IPS-NIHi7 (cell line): ENCODE measurements at regions not wholly inside any gene's neighbourhood (a gene's known extent, or its start where the extent isn't known, plus 50 kb on each side); places are given as distances from the start of the nearest gene placed in this dataset.
A peak's percentile ranks its signal among the peaks of the same experiment; 100 is the strongest.
"Not testable (repeated sequence)": the region's sequence is repeated elsewhere in the genome, so short reads cannot be mapped to it uniquely, and the experiment has no call there.

ENCODE experiments used
- DNase-seq: peaks from one replicate; pipeline ENCODE4 v3.0.0; 2012; ENCODE audit warnings: mixed read lengths; ENCODE audit errors: extremely low spot score

GRCh38 chr14:88983755-88984154, 159.3 kb downstream of the TTC8 start:
- peak; percentile 51 for DNase-seq

DNA sequence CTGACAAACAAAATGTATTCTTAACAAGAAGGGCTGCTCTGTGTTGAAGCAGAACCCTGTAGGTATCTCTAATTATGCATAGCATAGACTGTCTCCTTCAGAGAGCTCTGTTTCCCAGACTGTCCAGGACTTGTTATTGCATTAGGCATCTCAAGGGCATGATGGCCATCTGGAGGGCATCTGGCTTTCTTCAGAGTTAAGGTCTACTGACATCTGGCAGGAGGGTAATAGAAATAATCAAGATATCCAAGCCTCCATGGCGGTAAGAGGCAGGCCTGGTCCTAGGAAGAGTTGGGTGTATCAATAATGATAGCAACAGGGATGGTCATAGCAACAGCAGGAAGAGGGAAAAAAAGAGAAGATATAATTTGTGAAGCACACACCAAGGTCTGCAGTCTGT, 161.2 kb downstream of the TTC8 start:
- DNase-seq, result no peak

GRCh38 chr14:88986146-88986841, 161.8 kb downstream of the TTC8 start:
- no peak for DNase-seq

GRCh38 chr14:88986908-88987307, 162.5 kb downstream of the TTC8 start:
- DNase-seq, result not testable (repeated sequence)

GRCh38 chr14:88987516-88987915, 163.1 kb downstream of the TTC8 start:
- no peak for DNase-seq

DNA sequence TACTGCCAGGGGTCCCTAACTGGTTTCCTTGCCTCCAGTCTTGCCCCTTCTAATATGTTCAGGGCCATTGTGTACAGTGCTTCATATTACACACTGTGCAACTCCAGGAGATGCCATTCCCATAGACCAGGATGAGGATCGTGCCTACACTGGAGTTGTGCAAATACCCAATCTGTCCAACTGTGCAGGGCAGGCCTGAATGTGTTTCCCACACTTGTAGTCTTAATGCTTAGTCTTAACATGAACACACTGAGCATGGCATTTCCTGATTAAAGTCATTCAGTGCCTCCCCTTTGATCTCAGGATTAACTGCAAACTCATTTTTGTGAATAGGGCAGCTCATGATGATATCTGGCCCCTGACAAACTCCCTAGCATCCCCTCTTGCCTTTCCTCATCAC, 165.5 kb downstream of the TTC8 start:
- no peak for DNase-seq

DNA sequence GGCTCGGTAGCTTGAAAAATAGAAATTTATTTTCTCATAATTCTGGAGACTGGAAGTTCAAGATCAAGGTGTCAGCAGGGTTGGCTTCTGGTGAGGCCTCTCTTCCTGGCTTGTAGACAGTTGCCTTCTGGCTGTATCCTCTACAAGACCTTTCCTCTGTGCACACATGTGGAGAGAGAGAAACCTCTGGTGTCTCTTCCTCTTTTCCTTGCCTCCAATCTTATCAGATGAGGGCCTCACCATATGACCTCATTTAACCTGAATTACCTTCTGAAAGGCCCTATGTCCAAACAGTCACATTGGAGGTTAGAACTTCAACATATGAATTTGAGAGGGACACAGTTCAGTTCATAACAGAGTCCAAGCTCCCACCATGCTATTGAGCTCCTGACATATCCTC, 166.4 kb downstream of the TTC8 start:
- DNase-seq, result no peak

- DNase-seq, result no peak
These were observed 167.6 kb downstream of the TTC8 start for GRCh38 chr14:88992011-88992410.

GRCh38 chr14:88993946-88994345, 169.5 kb downstream of the TTC8 start:
- no peak for DNase-seq

- DNase-seq, result no peak
These were observed 171.2 kb downstream of the TTC8 start for GRCh38 chr14:88995437-88996198.

DNA sequence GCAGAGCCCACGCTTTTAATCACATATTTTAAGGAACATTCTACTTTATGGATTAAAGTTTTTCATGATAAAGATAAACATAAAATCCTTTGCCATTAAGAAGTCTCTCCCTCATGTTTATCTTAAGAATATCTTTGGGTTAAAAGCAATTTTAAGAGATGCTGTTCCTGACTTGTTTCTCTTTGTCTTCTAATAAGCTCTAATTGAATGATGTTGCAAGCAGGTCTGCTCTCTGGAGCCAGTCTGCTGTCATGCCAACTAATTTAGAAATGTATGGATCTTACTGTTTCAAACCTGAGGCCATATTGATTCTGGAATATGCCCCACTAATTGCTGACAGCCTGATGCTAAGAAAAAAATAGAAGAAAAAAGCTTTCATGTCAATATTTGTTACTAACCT, 173.6 kb downstream of the TTC8 start:
- DNase-seq, result no peak

DNA sequence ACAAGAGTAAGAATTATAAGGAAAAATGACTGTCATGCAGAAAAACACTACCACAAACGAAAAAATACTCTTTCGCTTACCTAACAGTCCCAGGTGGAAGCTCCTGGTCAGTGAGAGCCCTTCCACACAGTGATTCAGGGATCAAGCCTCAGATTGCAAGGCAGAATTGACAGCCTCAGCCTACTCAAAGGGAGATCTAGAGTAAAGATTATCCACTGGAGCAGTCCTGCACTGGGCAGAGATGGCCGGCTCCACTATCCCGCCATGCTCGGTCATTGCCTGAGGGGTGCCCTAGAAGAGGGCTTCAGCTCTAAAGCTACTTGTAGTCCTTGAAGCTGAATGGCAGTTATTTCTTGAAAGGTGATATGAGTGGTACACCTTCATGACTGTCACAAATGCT, 174.7 kb downstream of the TTC8 start:
- no peak for DNase-seq

GRCh38 chr14:89000007-89000942, 175.8 kb downstream of the TTC8 start:
- peak; percentile 49 for DNase-seq

DNA sequence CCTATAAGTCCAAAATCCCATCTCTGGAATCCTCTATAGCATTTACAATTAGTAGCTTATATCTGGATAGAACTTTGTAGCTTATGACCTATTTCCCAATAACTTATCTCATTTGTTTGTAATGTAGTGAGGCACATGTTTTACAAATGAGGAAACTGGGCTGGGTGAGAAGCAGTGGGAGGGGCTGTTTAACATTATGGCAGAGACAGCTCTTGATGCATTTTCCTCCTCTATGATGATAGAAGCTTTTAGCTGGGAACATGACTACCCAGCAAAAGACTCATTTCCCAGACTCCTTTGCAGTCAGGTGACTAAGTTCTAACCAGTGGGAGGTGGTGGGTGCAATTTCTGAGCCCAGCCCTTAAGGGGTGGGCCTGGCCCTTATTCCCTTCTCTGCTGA, 179.7 kb downstream of the TTC8 start:
- no peak for DNase-seq

- no peak for DNase-seq
These were observed 183.5 kb downstream of the TTC8 start for GRCh38 chr14:89007906-89008305.

GRCh38 chr14:89011355-89012281, 187.2 kb downstream of the TTC8 start:
- no peak for DNase-seq

- no peak for DNase-seq
These were observed 188.0 kb downstream of the TTC8 start for GRCh38 chr14:89012282-89013097.

DNA sequence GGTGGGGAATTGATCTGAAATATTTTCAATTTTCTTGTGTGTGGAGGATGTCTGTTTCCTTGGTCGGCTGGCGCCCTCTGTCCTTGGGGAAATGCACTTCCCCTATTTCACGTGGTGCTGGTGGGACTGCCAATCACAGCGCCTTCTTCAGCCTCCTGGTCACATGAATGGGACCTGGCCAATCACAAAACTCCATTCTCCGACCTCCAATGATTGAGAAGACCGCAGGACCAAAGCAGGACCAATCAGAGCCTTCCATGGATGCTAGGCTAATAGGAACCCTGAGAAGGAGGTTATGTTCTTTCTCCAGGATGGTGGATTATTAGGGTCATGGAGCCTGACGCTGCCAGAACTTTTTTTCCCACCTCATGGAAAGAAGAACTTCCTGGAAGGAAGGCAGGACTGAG, 188.7 kb downstream of the TTC8 start:
- DNase-seq, result peak; percentile 84

DNA sequence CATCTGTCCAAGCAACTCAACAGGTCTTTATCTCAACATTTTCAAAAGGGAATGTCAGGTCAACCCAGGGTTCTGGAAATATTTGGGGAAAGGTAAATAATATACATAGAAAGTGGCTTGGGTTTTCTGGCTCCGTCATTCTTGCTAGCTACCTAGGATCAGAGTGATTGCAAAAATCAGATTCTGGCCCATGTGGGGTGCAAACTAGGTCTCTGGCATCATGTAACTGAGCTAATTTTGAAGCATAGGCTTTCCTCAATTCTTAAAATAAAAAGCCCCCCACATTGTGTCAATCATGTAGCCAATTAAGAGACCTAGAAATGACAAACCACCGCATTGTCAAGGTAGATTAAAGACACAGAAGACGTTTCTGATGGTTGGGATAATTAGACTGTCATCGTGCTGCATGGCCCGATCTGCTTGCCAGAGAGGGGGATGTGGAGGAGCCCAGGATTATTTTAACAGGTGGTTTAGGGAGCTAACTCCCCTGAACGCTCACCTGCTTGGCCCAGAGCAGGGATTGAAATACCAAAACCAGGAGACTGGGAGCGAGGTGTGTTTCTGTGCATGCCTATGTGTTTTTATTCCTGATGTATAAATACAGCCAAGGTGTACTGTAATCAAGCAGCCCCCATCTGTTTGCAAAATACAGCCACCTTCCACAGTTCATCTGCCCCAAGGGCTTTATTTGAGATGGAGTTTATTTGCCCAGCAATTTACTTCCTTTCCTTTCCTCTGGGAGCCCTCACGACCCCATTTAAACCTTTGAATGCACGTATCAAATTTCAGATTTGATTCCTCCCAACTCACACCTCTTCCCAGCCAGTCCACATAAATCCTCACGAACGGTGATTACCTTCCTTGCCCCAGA, 189.5 kb downstream of the TTC8 start:
- no peak for DNase-seq

- DNase-seq, result no peak
These were observed 190.1 kb downstream of the TTC8 start for GRCh38 chr14:89014569-89014850.
